NB4 (cell line): ENCODE measurements at regions not wholly inside any gene's neighbourhood (a gene's known extent, or its start where the extent isn't known, plus 50 kb on each side); places are given as distances from the start of the nearest gene placed in this dataset.

Experiments
- CTCF ChIP-seq: IDR thresholded peaks from one replicate; pipeline ENCODE4 v1.5.1; 2012; ENCODE audit warnings: low read depth, low read length
- POLR2A ChIP-seq: IDR thresholded peaks from 2 replicates; pipeline ENCODE4 v1.6.1; 2011; ENCODE audit warnings: mild to moderate bottlenecking; ENCODE audit not compliant: insufficient read length; ENCODE audit errors: extremely low read depth

- no peak for TF ChIP-seq CTCF
- no peak for TF ChIP-seq POLR2A
Measured at GRCh38 chr1:209431813-209432442, 151.6 kb upstream of the CAMK1G start.
